Neural cell (in vitro differentiated cells): ENCODE measurements at regions not wholly inside any gene's neighbourhood (a gene's known extent, or its start where the extent isn't known, plus 50 kb on each side); places are given as distances from the start of the nearest gene placed in this dataset.

Experiments
- H2AFZ ChIP-seq: fragments of 200-600, 300-800 bp; sonication (generic), shearing (Covaris generic); 2 replicates; pipeline ENCODE4 v1.6.0; 2014; ENCODE audit warnings: low read depth, mild to moderate bottlenecking, antibody characterized with exemption, low read length, moderate library complexity
- H3F3A ChIP-seq: fragments of 200-600 bp; shearing (Covaris generic); 2 replicates; pipeline ENCODE4 v1.6.1; 2016; ENCODE audit warnings: mild to moderate bottlenecking, moderate library complexity, mixed read lengths, antibody characterized with exemption, low read length; ENCODE audit not compliant: insufficient read depth, poor library complexity, severe bottlenecking
- H3K27ac ChIP-seq: fragments of 200-600, 300-800 bp; sonication (generic), shearing (Covaris generic); 2 replicates; pipeline ENCODE4 v1.5.1; 2014; ENCODE audit warnings: mild to moderate bottlenecking, low read length, moderate library complexity
- H3K27me3 ChIP-seq: fragments of 300-800, 200-600 bp; sonication (generic), shearing (Covaris generic); 2 replicates; pipeline ENCODE4 v1.6.0; 2014; ENCODE audit warnings: mild to moderate bottlenecking, low read depth, low read length, moderate library complexity; ENCODE audit not compliant: insufficient read depth
- H3K36me3 ChIP-seq: fragments of 300-800, 200-600 bp; sonication (generic), shearing (Covaris generic); 2 replicates; pipeline ENCODE4 v1.5.1; 2014; ENCODE audit warnings: mild to moderate bottlenecking, antibody characterized with exemption, low read length, moderate library complexity; ENCODE audit not compliant: insufficient read depth
- H3K4me2 ChIP-seq: fragments of 300-800, 200-600 bp; sonication (generic), shearing (Covaris generic); 2 replicates; pipeline ENCODE4 v1.6.0; 2014; ENCODE audit warnings: mild to moderate bottlenecking, low read length
- H3K4me3 ChIP-seq: fragments of 300-800, 200-600 bp; sonication (generic), shearing (Covaris generic); 2 replicates; pipeline ENCODE4 v1.5.1; 2014; ENCODE audit warnings: mild to moderate bottlenecking, low read length, moderate library complexity
- H3K79me2 ChIP-seq: fragments of 200-600 bp; shearing (Covaris generic); replicated peaks from 2 replicates; pipeline ENCODE4 v1.6.0; 2014; ENCODE audit warnings: mild to moderate bottlenecking, low read length, moderate library complexity; ENCODE audit not compliant: insufficient read depth
- H3K9ac ChIP-seq: fragments of 300-800, 200-600 bp; sonication (generic), shearing (Covaris generic); 2 replicates; pipeline ENCODE4 v1.6.1; 2016; ENCODE audit warnings: mild to moderate bottlenecking, low read length, mixed read lengths
- H3K9me2 ChIP-seq: fragments of 200-600 bp; shearing (Covaris generic); 2 replicates; pipeline ENCODE4 v1.6.1; 2016; ENCODE audit warnings: mild to moderate bottlenecking, low read length, mixed read lengths; ENCODE audit not compliant: insufficient read depth
- H3K9me3 ChIP-seq: fragments of 200-600, 300-800 bp; sonication (generic), shearing (Covaris generic); 2 replicates; pipeline ENCODE4 v1.6.1; 2016; ENCODE audit warnings: mild to moderate bottlenecking, mixed run types, low read length, moderate library complexity, mixed read lengths
- H4K20me1 ChIP-seq: fragments of 200-600 bp; shearing (Covaris generic); 2 replicates; pipeline ENCODE4 v1.6.1; 2016; ENCODE audit warnings: mild to moderate bottlenecking, mixed run types; ENCODE audit not compliant: insufficient read depth
- CTCF ChIP-seq: fragments of 450-650 bp; IDR thresholded peaks from 2 replicates; pipeline ENCODE4 v1.5.1; 2014; ENCODE audit warnings: antibody characterized with exemption, mild to moderate bottlenecking, moderate library complexity; ENCODE audit not compliant: poor library complexity, severe bottlenecking
- EP300 ChIP-seq: fragments of 450-650 bp; conservative IDR thresholded peaks from 2 replicates; pipeline ENCODE4 v1.6.1; 2014; ENCODE audit warnings: antibody characterized with exemption, mild to moderate bottlenecking, moderate library complexity; ENCODE audit not compliant: poor library complexity, severe bottlenecking
- EZH2 ChIP-seq: fragments of 200-600, 300-800 bp; shearing (Covaris generic), sonication (generic); IDR thresholded peaks from 2 replicates; pipeline ENCODE4 v1.6.1; 2014; ENCODE audit warnings: antibody characterized with exemption, low read length, borderline replicate concordance, mild to moderate bottlenecking; ENCODE audit not compliant: insufficient read depth, poor library complexity, severe bottlenecking
- MXI1 ChIP-seq: fragments of 450-650 bp; conservative IDR thresholded peaks from 2 replicates; pipeline ENCODE4 v1.6.1; 2014; ENCODE audit warnings: antibody characterized with exemption, mild to moderate bottlenecking; ENCODE audit not compliant: poor library complexity, severe bottlenecking
- POLR2AphosphoS5 ChIP-seq: IDR thresholded peaks from 2 replicates; pipeline ENCODE4 v1.6.1; 2012
- RAD21 ChIP-seq: fragments of 450-650 bp; conservative IDR thresholded peaks from 2 replicates; pipeline ENCODE4 v1.6.1; 2014; ENCODE audit warnings: antibody characterized with exemption, mild to moderate bottlenecking, moderate library complexity
- REST ChIP-seq: IDR thresholded peaks from 2 replicates; pipeline ENCODE4 v1.6.1; 2012; ENCODE audit warnings: borderline replicate concordance
- SMC3 ChIP-seq: fragments of 450-650 bp; conservative IDR thresholded peaks from 2 replicates; pipeline ENCODE4 v1.6.1; 2014; ENCODE audit warnings: antibody characterized with exemption, mild to moderate bottlenecking, moderate library complexity; ENCODE audit not compliant: poor library complexity

GRCh38 chr15:97645758-97646157 lies 314.7 kb upstream of the ARRDC4 start:
- Histone ChIP-seq H3K79me2 (no peaks in the 10 kb centered on the region), H3K9me3 (no peaks in the 10 kb centered on the region)

GRCh38 chr15:97648728-97649127 lies 311.8 kb upstream of the ARRDC4 start:
- TF ChIP-seq EZH2 = no peak
- TF ChIP-seq POLR2AphosphoS5 = no peak
- TF ChIP-seq EP300 = no peak

More at GRCh38 chr15:97645758-97646157, 314.7 kb upstream of the ARRDC4 start:
- Histone ChIP-seq H3K4me2 (no peak overlapping the region), H3K27ac (no peak overlapping the region), H2AFZ (no peak overlapping the region), H3K4me3 (no peak overlapping the region), H3K36me3 (no peaks in the 10 kb centered on the region), H3K9ac (no peak overlapping the region), H4K20me1 (no peaks in the 10 kb centered on the region), H3F3A (no peaks in the 10 kb centered on the region), H3K27me3 (no peaks in the 10 kb centered on the region), H3K9me2 (no peaks in the 10 kb centered on the region)
- TF ChIP-seq MXI1 (no peak), CTCF (no peak), EZH2 (no peak)

GRCh38 chr15:97652041-97652440 lies 308.5 kb upstream of the ARRDC4 start:
- H3K4me2 ChIP-seq = no peak overlapping the region

More at GRCh38 chr15:97648728-97649127, 311.8 kb upstream of the ARRDC4 start:
- H3K9me3 ChIP-seq = no peaks in the 10 kb centered on the region
- no peak overlapping the region for H3K4me2 ChIP-seq
- H3K9me2 ChIP-seq = no peaks in the 10 kb centered on the region
- peaks cover 21% of the 10 kb centered on the region for H3K27me3 ChIP-seq
- no peaks in the 10 kb centered on the region for H3F3A ChIP-seq
- H2AFZ ChIP-seq = no peak overlapping the region
- H3K79me2 ChIP-seq = no peaks in the 10 kb centered on the region
- no peak overlapping the region for H3K4me3 ChIP-seq
- no peaks in the 10 kb centered on the region for H4K20me1 ChIP-seq
- no peaks in the 10 kb centered on the region for H3K36me3 ChIP-seq
- no peak overlapping the region for H3K27ac ChIP-seq
- no peak overlapping the region for H3K9ac ChIP-seq

More at GRCh38 chr15:97652041-97652440, 308.5 kb upstream of the ARRDC4 start:
- Histone ChIP-seq H3F3A (no peaks in the 10 kb centered on the region), H3K9me2 (no peaks in the 10 kb centered on the region), H3K27me3 (peaks cover 29% of the 10 kb centered on the region), H3K79me2 (no peaks in the 10 kb centered on the region), H3K36me3 (no peaks in the 10 kb centered on the region), H4K20me1 (no peaks in the 10 kb centered on the region), H3K9me3 (no peaks in the 10 kb centered on the region), H3K4me3 (peak overlapping the region; percentile 62), H2AFZ (no peak overlapping the region), H3K9ac (no peak overlapping the region), H3K27ac (no peak overlapping the region)
- TF ChIP-seq CTCF (no peak), EP300 (no peak), EZH2 (no peak), SMC3 (no peak), RAD21 (no peak), MXI1 (no peak), REST (no peak), POLR2AphosphoS5 (no peak)
